Panc1 (cell line): ENCODE measurements at regions not wholly inside any gene's neighbourhood (a gene's known extent, or its start where the extent isn't known, plus 50 kb on each side); places are given as distances from the start of the nearest gene placed in this dataset.

Experiments used
- ATAC-seq: fragments of 200-7000 bp; cut with Tn5 transposase; 2 replicates; pipeline ENCODE4 v1.9.1; 2020; ENCODE audit warnings: mild to moderate bottlenecking, moderate library complexity
- BruUV-seq: library from RNA; stranded (reverse); fragments of 400-500 nt; replicated peaks from 2 replicates; lab custom pipeline; 2021; lab: Mats Ljungman, UMichigan
- CTCF ChIA-PET: fragments of 300-600 bp; sonication (Branson Sonifier 250); formaldehyde crosslinking; loops from one replicate; lab custom pipeline; 2022; ENCODE audit warnings: antibody characterized with exemption; lab: Charles Lee
- POLR2A ChIA-PET: fragments of 300-600 bp; sonication (Branson Sonifier 250); formaldehyde crosslinking; loops from one replicate; lab custom pipeline; 2022; ENCODE audit warnings: antibody characterized with exemption; lab: Charles Lee
- DNase-seq: peaks from one replicate; pipeline ENCODE4 v3.0.0-alpha.2; 2010; ENCODE audit warnings: low read depth, low spot score
- H3K27ac ChIP-seq: 2 replicates; pipeline ENCODE4 v1.5.1; 2011; ENCODE audit warnings: mild to moderate bottlenecking, low read length, inconsistent platforms
- H3K27me3 ChIP-seq: fragments of 200-500 bp; sonication (Bioruptor generic); 2 replicates; pipeline ENCODE4 v1.6.0; 2014; ENCODE audit warnings: low read length, inconsistent platforms; ENCODE audit not compliant: control insufficient read depth, insufficient read depth
- H3K36me3 ChIP-seq: fragments of 200-500 bp; sonication (Bioruptor generic); 2 replicates; pipeline ENCODE4 v1.5.1; 2014; ENCODE audit warnings: inconsistent platforms, mild to moderate bottlenecking, low read length, moderate library complexity; ENCODE audit not compliant: control insufficient read depth, insufficient read depth
- H3K4me1 ChIP-seq: 2 replicates; pipeline ENCODE4 v1.5.1; 2011; ENCODE audit warnings: inconsistent platforms, mild to moderate bottlenecking, low read length, moderate library complexity; ENCODE audit not compliant: control insufficient read depth, insufficient read depth
- H3K4me3 ChIP-seq, 2 experiments: 2 replicates each; pipeline ENCODE4 v1.5.1; 2011 to 2012; ENCODE audit warnings: low read depth in 2 of 2, low read length in 2 of 2, mild to moderate bottlenecking in 2 of 2, inconsistent platforms in 1 of 2, moderate library complexity in 1 of 2
- H3K9me3 ChIP-seq: fragments of 200-500 bp; sonication (Bioruptor generic); 2 replicates; pipeline ENCODE4 v1.5.1; 2014; ENCODE audit warnings: low read depth, mild to moderate bottlenecking, inconsistent platforms, low read length, moderate library complexity; ENCODE audit not compliant: control insufficient read depth, insufficient read depth
- CTCF ChIP-seq: fragments of 450-650 bp; IDR thresholded peaks from 2 replicates; pipeline ENCODE4 v1.5.1; 2017; ENCODE audit warnings: mild to moderate bottlenecking
- POLR2AphosphoS5 ChIP-seq: IDR thresholded peaks from 2 replicates; pipeline ENCODE4 v1.6.1; 2012; ENCODE audit warnings: mild to moderate bottlenecking, low read depth, low read length, moderate library complexity
- REST ChIP-seq, 2 experiments: IDR thresholded peaks; 2 replicates each; pipeline ENCODE4 v1.6.1; 2011 to 2012; ENCODE audit warnings: low read depth in 2 of 2, control low read depth in 1 of 2, low read length in 1 of 2, mild to moderate bottlenecking in 1 of 2, moderate library complexity in 1 of 2; ENCODE audit not compliant: insufficient read depth in 1 of 2
- SIN3A ChIP-seq: IDR thresholded peaks from 2 replicates; pipeline ENCODE4 v1.6.1; 2012; ENCODE audit warnings: low read depth, mild to moderate bottlenecking, low read length, moderate library complexity, borderline replicate concordance; ENCODE audit not compliant: insufficient read depth
- TCF7L2 ChIP-seq: IDR thresholded peaks from 2 replicates; pipeline ENCODE4 v1.6.1; 2011; ENCODE audit warnings: mild to moderate bottlenecking, low read depth, low read length, inconsistent platforms
- in situ Hi-C: cut with HindIII; loops from 2 replicates; pipeline ENCODE4 v1.10.0; 2016; ENCODE audit warnings: low sequenced_read_pairs, low pct_unique_long_range_greater_than_20kb
- intact Hi-C: fragments of 100-400 bp; cut with micrococcal nuclease; formaldehyde crosslinking; loops from one replicate; pipeline ENCODE4 v1.10.0; 2022; ENCODE audit not compliant: unreplicated experiment

- intact Hi-C loops = no loop called here
- Histone ChIP-seq H3K36me3 (no peaks in the 10 kb centered on the region), H3K27ac (no peak overlapping the region), H3K4me1 (no peaks in the 10 kb centered on the region), H3K4me3 (no peak overlapping the region), H3K27me3 (no peaks in the 10 kb centered on the region), H3K9me3 (no peaks in the 10 kb centered on the region)
- ATAC-seq (no peak), DNase-seq (no peak)
- no TSS peak for BruUV-seq
- CTCF ChIA-PET = interaction anchor here (0.6 kb wide), 2 partner anchors 11 to 1377 kb away, joined by 4 read pairs; no protein-coding TSS in a partner anchor
- in situ Hi-C loops = no loop called here
- TF ChIP-seq POLR2AphosphoS5 = no peak
- TF ChIP-seq CTCF = no peak
- TF ChIP-seq SIN3A = no peak
- TF ChIP-seq TCF7L2 = no peak
- TF ChIP-seq REST (IDR thresholded peaks at IDR 0.05; ENCODE audit: insufficient read depth in 1 of 2, low read depth in 2 of 2, low read length in 1 of 2) = no peak
- POLR2A ChIA-PET = no interaction called here
Measured at GRCh38 chr15:35136321-35137189, 51.5 kb upstream of the NANOGP8 start.
